Posterior vena cava (tissue), 2 donors: ENCODE measurements at regions not wholly inside any gene's neighbourhood (a gene's known extent, or its start where the extent isn't known, plus 50 kb on each side); places are given as distances from the start of the nearest gene placed in this dataset.
"Not testable (repeated sequence)": the region's sequence is repeated elsewhere in the genome, so short reads cannot be mapped to it uniquely, and the experiment has no call there.

Experiments used
- DNase-seq: peaks from one replicate; pipeline ENCODE4 v3.0.0-alpha.2; 2020; ENCODE audit warnings: low spot score
- intact Hi-C, 2 donors: fragments of 100-400 bp; cut with DNase I; formaldehyde crosslinking; loops; one replicate each; pipeline versions ENCODE4 v1.14.1 to v1.14.2; 2022 to 2023
- donor health status: DM: yes; HTN: yes; CAD: no.
- donor health status: DM: yes; HTN: yes; CAD: no.

- intact Hi-C loops: no loop called here
- DNase-seq: no peak
These were observed 147.7 kb downstream of the COG6 start for GRCh38 chr13:39803156-39803555.

GRCh38 chr13:39803851-39804250 lies 148.4 kb downstream of the COG6 start:
- intact Hi-C loops: loop anchor here in 1 of 2 donors (1.0 kb wide), 1 partner anchor 32 kb away; no protein-coding TSS in a partner anchor
- DNase-seq: no peak

- no peak for DNase-seq
- intact Hi-C loops: loop anchor here in 1 of 2 donors (1.0 kb wide), 1 partner anchor 32 kb away; no protein-coding TSS in a partner anchor
These were observed 149.1 kb downstream of the COG6 start for GRCh38 chr13:39804332-39805210.

- intact Hi-C loops: no loop called here
- no peak for DNase-seq
These were observed 154.0 kb downstream of the COG6 start for GRCh38 chr13:39809466-39809865.

GRCh38 chr13:39810091-39810877 lies 154.8 kb downstream of the COG6 start:
- intact Hi-C loops: no loop called here
- DNase-seq: no peak

- intact Hi-C loops: no loop called here
- DNase-seq: no peak
These were observed 155.6 kb downstream of the COG6 start for GRCh38 chr13:39811051-39811450.

GRCh38 chr13:39811696-39812095 lies 156.2 kb downstream of the COG6 start:
- DNase-seq: no peak
- intact Hi-C loops: no loop called here

GRCh38 chr13:39815345-39816111 lies 160.1 kb downstream of the COG6 start:
- intact Hi-C loops: no loop called here
- no peak for DNase-seq

- DNase-seq: no peak
- intact Hi-C loops: no loop called here
These were observed 161.5 kb downstream of the COG6 start for GRCh38 chr13:39816936-39817335.

GRCh38 chr13:39818953-39819352 lies 163.5 kb downstream of the COG6 start:
- DNase-seq: no peak
- intact Hi-C loops: no loop called here

GRCh38 chr13:39820606-39821005 lies 165.1 kb downstream of the COG6 start:
- intact Hi-C loops: no loop called here
- no peak for DNase-seq

- intact Hi-C loops: no loop called here
These were observed 166.5 kb downstream of the COG6 start for GRCh38 chr13:39821977-39822376.

GRCh38 chr13:39822437-39822836 lies 167.0 kb downstream of the COG6 start:
- intact Hi-C loops: no loop called here
- no peak for DNase-seq

More at GRCh38 chr13:39821977-39822376, 166.5 kb downstream of the COG6 start:
- no peak for DNase-seq

- no peak for DNase-seq
These were observed 167.7 kb downstream of the COG6 start for GRCh38 chr13:39823063-39823713.

GRCh38 chr13:39825886-39826285 lies 170.4 kb downstream of the COG6 start:
- no peak for DNase-seq
- intact Hi-C loops: no loop called here

More at GRCh38 chr13:39823063-39823713, 167.7 kb downstream of the COG6 start:
- intact Hi-C loops: no loop called here

GRCh38 chr13:39835253-39835652 lies 179.8 kb downstream of the COG6 start:
- DNase-seq: no peak
- intact Hi-C loops: loop anchor here in 1 of 2 donors (5.0 kb wide), 1 partner anchor 1603 kb away; no protein-coding TSS in a partner anchor

GRCh38 chr13:39836038-39836437 lies 180.6 kb downstream of the COG6 start:
- no peak for DNase-seq
- intact Hi-C loops: loop anchor here in 1 of 2 donors (5.0 kb wide), 1 partner anchor 1604 kb away; no protein-coding TSS in a partner anchor

GRCh38 chr13:39837866-39838265 lies 182.4 kb downstream of the COG6 start:
- not testable (repeated sequence) for DNase-seq
- intact Hi-C loops: loop anchor here in 1 of 2 donors (5.0 kb wide), 1 partner anchor 1606 kb away; no protein-coding TSS in a partner anchor

- intact Hi-C loops: no loop called here
- DNase-seq: no peak
These were observed 184.7 kb downstream of the COG6 start for GRCh38 chr13:39840201-39840600.
